ENCODE measurements at regions not wholly inside any gene's neighbourhood (a gene's known extent, or its start where the extent isn't known, plus 50 kb on each side); places are given as distances from the start of the nearest gene placed in this dataset.

GRCh38 chr20:56996533-56996932 lies 269.9 kb downstream of the BMP7 start:
- no peaks in the 10 kb centered on the region; a peak in 1 of 4 replicates for H3K27me3 ChIP-seq (replicated peaks in 1 of 2; ENCODE audit: control insufficient read depth in 2 of 2, insufficient read depth in 2 of 2, low read length in 1 of 2)
- ChIA-PET CTCF (interaction anchor here (4.6 kb wide), 1 partner anchor 446 kb away, joined by 39 read pairs; no protein-coding TSS in a partner anchor), POLR2A (no interaction called here), SMC1A (ENCODE audit: uncharacterized antibody, unreplicated experiment) (interaction anchor here (1.0 kb wide), 1 partner anchor 445 kb away, joined by 3 read pairs; no protein-coding TSS in a partner anchor), RAD21 (ENCODE audit: unreplicated experiment) (no interaction called here)
- ATAC-seq (no peak), DNase-seq (ENCODE audit: low read depth, low spot score) (no peak), FAIRE-seq (no peak)
- no peaks in the 10 kb centered on the region for H3K4me1 ChIP-seq (ENCODE audit: control insufficient read depth, insufficient read depth, low read length)
- no peak overlapping the region for H3K27ac ChIP-seq (ENCODE audit: control insufficient read depth, insufficient read depth)
- 63% methylated on average over 2 of the region's 2 CpGs for WGBS (ENCODE audit: insufficient coverage, insufficient replicate concordance, low lambda C conversion rate, missing lambda C conversion rate)
- intact Hi-C loops (cut with micrococcal nuclease; ENCODE audit: unreplicated experiment): no loop called here
- in situ Hi-C loops (cut with MboI): loop anchor here (5.0 kb wide), 1 partner anchor 444 kb away; no protein-coding TSS in a partner anchor
- H3K4me2 ChIP-seq (ENCODE audit: control insufficient read depth, insufficient read depth): no peak overlapping the region
- H3K9ac ChIP-seq (ENCODE audit: control insufficient read depth, insufficient read depth, low read length): no peak overlapping the region
- H3K4me3 ChIP-seq: no peak overlapping the region
- no peaks in the 10 kb centered on the region for H4K20me1 ChIP-seq (ENCODE audit: control insufficient read depth, insufficient read depth)
- H3K9me3 ChIP-seq (replicated peaks; ENCODE audit: control insufficient read depth, insufficient read depth, low read length): peaks cover 2% of the 10 kb centered on the region; the same call in 2 of the 3 replicates
- no TSS peak for BruUV-seq (replicated peaks)
- H3K36me3 ChIP-seq (ENCODE audit: control insufficient read depth in 2 of 2, insufficient read depth in 2 of 2, low read length in 1 of 2): no peaks in the 10 kb centered on the region
- H2AFZ ChIP-seq (ENCODE audit: control insufficient read depth, low read depth, low read length): no peak overlapping the region
- no peaks in the 10 kb centered on the region for H3K79me2 ChIP-seq (ENCODE audit: control insufficient read depth, insufficient read depth, low read length)
- no peak for TF ChIP-seq RELA (IDR thresholded peaks at IDR 0.05; ENCODE audit: borderline replicate concordance, partially characterized antibody)
- TF ChIP-seq EED (IDR thresholded peaks at IDR 0.05; ENCODE audit: low read depth): no peak
- no peak for TF ChIP-seq SREBF1 (IDR thresholded peaks at IDR 0.05; ENCODE audit: low read length)
- no peak for TF ChIP-seq CHD2 (IDR thresholded peaks at IDR 0.05; ENCODE audit: borderline replicate concordance, low read depth, low read length)
- no peak for TF ChIP-seq IKZF2 (IDR thresholded peaks at IDR 0.05)
- no peak for TF ChIP-seq PML (IDR thresholded peaks at IDR 0.05; ENCODE audit: low read length)

- ATAC-seq (no peak), FAIRE-seq (no peak), DNase-seq (ENCODE audit: low read depth, low spot score) (no peak)
- TF ChIP-seq IRF5 (IDR thresholded peaks at IDR 0.05; ENCODE audit: borderline replicate concordance) (no peak), USF1 (IDR thresholded peaks at IDR 0.05; ENCODE audit: borderline replicate concordance, extremely low read length, insufficient read depth, low read depth, low read length) (no peak), RAD51 (IDR thresholded peaks at IDR 0.05) (no peak), CTCF (IDR thresholded peaks at IDR 0.05 in 2 of 3, conservative IDR thresholded peaks at IDR 0.05 in 1 of 3; ENCODE audit: control insufficient read depth in 2 of 3, extremely low read depth in 1 of 3, insufficient read depth in 1 of 3, low read depth in 3 of 3, low read length in 3 of 3) (no peak), MAX (IDR thresholded peaks at IDR 0.05; ENCODE audit: low read depth, low read length) (no peak), GABPA (IDR thresholded peaks at IDR 0.05; ENCODE audit: low read depth) (no peak), EZH2 (IDR thresholded peaks at IDR 0.05; ENCODE audit: borderline replicate concordance, control insufficient read depth, low read depth, low read length) (no peak), SREBF1 (IDR thresholded peaks at IDR 0.05; ENCODE audit: low read length) (no peak), CBX5 (IDR thresholded peaks at IDR 0.05; ENCODE audit: low read depth) (no peak)
- WGBS (ENCODE audit: insufficient coverage, insufficient replicate concordance, low lambda C conversion rate, missing lambda C conversion rate): 53% methylated on average over 3 of the region's 3 CpGs
- H2AFZ ChIP-seq (ENCODE audit: control insufficient read depth, low read depth, low read length): no peak overlapping the region
- no peak overlapping the region for H3K27ac ChIP-seq (ENCODE audit: control insufficient read depth, insufficient read depth)
- BruUV-seq (replicated peaks): no TSS peak
- intact Hi-C loops (cut with micrococcal nuclease; ENCODE audit: unreplicated experiment) (no loop called here), in situ Hi-C loops (cut with MboI) (loop anchor here (5.0 kb wide), 1 partner anchor 446 kb away; no protein-coding TSS in a partner anchor)
- H3K79me2 ChIP-seq (ENCODE audit: control insufficient read depth, insufficient read depth, low read length): no peaks in the 10 kb centered on the region
- H3K27me3 ChIP-seq (replicated peaks in 1 of 2; ENCODE audit: control insufficient read depth in 2 of 2, insufficient read depth in 2 of 2, low read length in 1 of 2): no peaks in the 10 kb centered on the region; a peak in 1 of 4 replicates
- H3K4me2 ChIP-seq (ENCODE audit: control insufficient read depth, insufficient read depth): no peak overlapping the region
- no peaks in the 10 kb centered on the region for H3K4me1 ChIP-seq (ENCODE audit: control insufficient read depth, insufficient read depth, low read length)
- no peaks in the 10 kb centered on the region for H3K36me3 ChIP-seq (ENCODE audit: control insufficient read depth in 2 of 2, insufficient read depth in 2 of 2, low read length in 1 of 2)
- ChIA-PET SMC1A (ENCODE audit: uncharacterized antibody, unreplicated experiment) (no interaction called here), RAD21 (ENCODE audit: unreplicated experiment) (no interaction called here), POLR2A (no interaction called here), CTCF (no interaction called here)
- no peaks in the 10 kb centered on the region for H4K20me1 ChIP-seq (ENCODE audit: control insufficient read depth, insufficient read depth)
- H3K9ac ChIP-seq (ENCODE audit: control insufficient read depth, insufficient read depth, low read length): no peak overlapping the region
- no peak overlapping the region for H3K4me3 ChIP-seq
- peaks cover 2% of the 10 kb centered on the region; the same call in 2 of the 3 replicates for H3K9me3 ChIP-seq (replicated peaks; ENCODE audit: control insufficient read depth, insufficient read depth, low read length)
Observed at GRCh38 chr20:56998438-56998837, 268.0 kb downstream of the BMP7 start.
